ENCODE measurements at regions not wholly inside any gene's neighbourhood (a gene's known extent, or its start where the extent isn't known, plus 50 kb on each side); places are given as distances from the start of the nearest gene placed in this dataset.

GRCh38 chr14:42541535-42542001 is 934.9 kb downstream of the LRFN5 start:
- no peak for TF ChIP-seq CTCF (conservative IDR thresholded peaks at IDR 0.05)
- TF ChIP-seq ZFX (IDR thresholded peaks at IDR 0.05): no peak
- no peak overlapping the region for H3K27ac ChIP-seq

- TF ChIP-seq CTCF (conservative IDR thresholded peaks at IDR 0.05): no peak
- H3K27ac ChIP-seq: no peak overlapping the region
Measured at GRCh38 chr14:42535397-42535796, 928.7 kb downstream of the LRFN5 start.

- no peak for TF ChIP-seq ZFX (IDR thresholded peaks at IDR 0.05)
- no peak for TF ChIP-seq CTCF (conservative IDR thresholded peaks at IDR 0.05)
- H3K27ac ChIP-seq: no peak overlapping the region
Measured at GRCh38 chr14:42533476-42533875, 926.8 kb downstream of the LRFN5 start.

- TF ChIP-seq ZFX (IDR thresholded peaks at IDR 0.05): no peak
- TF ChIP-seq CTCF (conservative IDR thresholded peaks at IDR 0.05): no peak
- H3K27ac ChIP-seq: no peak overlapping the region
Measured at GRCh38 chr14:42532194-42532593, 925.5 kb downstream of the LRFN5 start.

- no peak overlapping the region for H3K27ac ChIP-seq
- TF ChIP-seq CTCF (conservative IDR thresholded peaks at IDR 0.05) (no peak), ZFX (IDR thresholded peaks at IDR 0.05) (no peak)
Measured at GRCh38 chr14:42527141-42527540, 920.5 kb downstream of the LRFN5 start.

GRCh38 chr14:42523666-42524065 is 917.0 kb downstream of the LRFN5 start:
- TF ChIP-seq ZFX (IDR thresholded peaks at IDR 0.05) (no peak), CTCF (conservative IDR thresholded peaks at IDR 0.05) (no peak)
- H3K27ac ChIP-seq: no peak overlapping the region

- TF ChIP-seq ZFX (IDR thresholded peaks at IDR 0.05) (no peak), CTCF (conservative IDR thresholded peaks at IDR 0.05) (no peak)
Measured at GRCh38 chr14:42517806-42518500, 911.3 kb downstream of the LRFN5 start.

More at GRCh38 chr14:42517806-42518500, 911.3 kb downstream of the LRFN5 start:
- no peak overlapping the region for H3K27ac ChIP-seq
